Left ventricle myocardium inferior (tissue), 1 donor: ENCODE measurements at regions not wholly inside any gene's neighbourhood (a gene's known extent, or its start where the extent isn't known, plus 50 kb on each side); places are given as distances from the start of the nearest gene placed in this dataset.

Source experiments
- DNase-seq: peaks from one replicate; pipeline ENCODE4 v3.0.0-alpha.2; 2020
- H3K27ac ChIP-seq: fragments of 200-600 bp; replicated peaks from 2 replicates; pipeline ENCODE4 v1.8.0; 2021
- H3K27me3 ChIP-seq: fragments of 200-600 bp; 2 replicates; pipeline ENCODE4 v1.8.0; 2021; ENCODE audit warnings: low read depth
- H3K36me3 ChIP-seq: fragments of 200-600 bp; 2 replicates; pipeline ENCODE4 v1.8.0; 2021
- H3K4me1 ChIP-seq: fragments of 200-600 bp; 2 replicates; pipeline ENCODE4 v1.8.0; 2021
- H3K4me3 ChIP-seq: fragments of 200-600 bp; 2 replicates; pipeline ENCODE4 v1.8.0; 2021; ENCODE audit warnings: mild to moderate bottlenecking, moderate library complexity
- H3K9me3 ChIP-seq: fragments of 200-600 bp; replicated peaks from 2 replicates; pipeline ENCODE4 v1.8.0; 2021
- intact Hi-C: fragments of 100-400 bp; cut with micrococcal nuclease; formaldehyde crosslinking; loops from one replicate; pipeline ENCODE4 v1.11.0; 2022
- TF ChIP-seq, protein P1 (sequence below): fragments of 200-600 bp; IDR thresholded peaks from 2 replicates; pipeline ENCODE4 v1.8.0; 2021; ENCODE audit warnings: antibody characterized with exemption, mild to moderate bottlenecking, borderline replicate concordance
- donor health status: DM: no; HTN: yes; CAD: no; lungs with severe emphysema.

DNA sequence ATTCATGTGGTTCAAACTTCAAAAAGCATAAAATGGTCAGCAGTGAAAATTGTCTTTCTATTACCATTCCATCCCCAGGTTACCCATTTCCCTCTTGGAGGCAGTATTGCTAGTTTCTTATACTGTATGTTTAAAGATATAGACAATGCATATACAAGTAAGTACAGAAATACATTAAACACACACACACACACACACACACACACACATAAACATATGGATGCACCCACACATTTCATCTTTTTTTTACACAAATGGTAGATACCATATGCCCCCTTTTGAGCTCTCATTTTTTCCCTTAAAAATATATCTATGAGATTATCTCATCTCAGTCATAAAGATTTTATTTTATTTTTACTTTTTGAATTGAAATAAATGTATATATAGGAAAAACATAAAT, 79.7 kb downstream of the NEUROD6 start:
- Histone ChIP-seq H3K36me3 (no peaks in the 10 kb centered on the region), H3K4me3 (no peak overlapping the region), H3K9me3 (no peaks in the 10 kb centered on the region), H3K27ac (no peak overlapping the region), H3K4me1 (no peaks in the 10 kb centered on the region), H3K27me3 (peaks cover 23% of the 10 kb centered on the region)
- no peak for DNase-seq
- TF ChIP-seq, protein P1, sequence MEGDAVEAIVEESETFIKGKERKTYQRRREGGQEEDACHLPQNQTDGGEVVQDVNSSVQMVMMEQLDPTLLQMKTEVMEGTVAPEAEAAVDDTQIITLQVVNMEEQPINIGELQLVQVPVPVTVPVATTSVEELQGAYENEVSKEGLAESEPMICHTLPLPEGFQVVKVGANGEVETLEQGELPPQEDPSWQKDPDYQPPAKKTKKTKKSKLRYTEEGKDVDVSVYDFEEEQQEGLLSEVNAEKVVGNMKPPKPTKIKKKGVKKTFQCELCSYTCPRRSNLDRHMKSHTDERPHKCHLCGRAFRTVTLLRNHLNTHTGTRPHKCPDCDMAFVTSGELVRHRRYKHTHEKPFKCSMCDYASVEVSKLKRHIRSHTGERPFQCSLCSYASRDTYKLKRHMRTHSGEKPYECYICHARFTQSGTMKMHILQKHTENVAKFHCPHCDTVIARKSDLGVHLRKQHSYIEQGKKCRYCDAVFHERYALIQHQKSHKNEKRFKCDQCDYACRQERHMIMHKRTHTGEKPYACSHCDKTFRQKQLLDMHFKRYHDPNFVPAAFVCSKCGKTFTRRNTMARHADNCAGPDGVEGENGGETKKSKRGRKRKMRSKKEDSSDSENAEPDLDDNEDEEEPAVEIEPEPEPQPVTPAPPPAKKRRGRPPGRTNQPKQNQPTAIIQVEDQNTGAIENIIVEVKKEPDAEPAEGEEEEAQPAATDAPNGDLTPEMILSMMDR = no peak
- intact Hi-C loops = no loop called here

DNA sequence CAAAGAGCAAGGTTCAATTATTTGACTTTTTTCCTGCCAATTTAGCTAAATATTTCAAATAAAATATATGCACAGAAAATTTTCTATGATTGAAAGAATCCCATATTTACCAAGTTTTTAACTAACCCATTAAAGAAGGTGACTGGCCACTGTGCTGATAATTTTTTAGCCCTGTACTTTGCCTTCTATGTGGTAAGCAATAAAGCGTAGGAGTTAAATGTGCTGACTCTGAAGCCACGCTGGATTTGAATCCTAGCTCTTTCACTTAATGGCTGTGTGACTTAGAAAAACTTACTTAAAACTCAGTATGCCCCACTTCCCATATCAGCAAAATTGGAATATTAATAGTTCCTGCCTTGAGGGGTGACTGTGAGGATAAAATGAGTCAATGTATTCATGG, 82.1 kb downstream of the NEUROD6 start:
- Histone ChIP-seq H3K27ac (no peak overlapping the region), H3K4me1 (no peaks in the 10 kb centered on the region), H3K9me3 (no peaks in the 10 kb centered on the region), H3K4me3 (no peak overlapping the region), H3K27me3 (peaks cover 29% of the 10 kb centered on the region), H3K36me3 (no peaks in the 10 kb centered on the region)
- intact Hi-C loops = no loop called here
- TF ChIP-seq, protein P1 = no peak
- DNase-seq = no peak

DNA sequence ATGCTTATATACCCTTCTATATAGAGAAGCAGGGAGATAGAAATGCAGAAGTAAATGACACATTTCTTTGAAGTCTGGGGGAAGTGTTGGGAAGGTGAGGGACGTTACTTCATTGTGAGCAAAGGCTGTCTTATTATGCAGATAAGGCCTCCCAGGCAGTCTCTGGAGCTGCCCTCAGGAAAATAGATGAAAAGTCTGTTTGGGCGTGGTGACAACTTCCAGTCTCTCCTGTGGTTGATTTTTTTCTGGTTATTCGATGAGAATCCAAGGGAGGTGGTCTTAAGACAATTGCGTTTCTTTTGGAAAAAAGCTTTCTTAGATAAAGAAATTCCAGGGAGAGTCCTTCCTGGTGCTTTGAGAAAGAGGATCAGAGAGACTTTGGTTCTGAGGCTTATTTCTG, 84.0 kb downstream of the NEUROD6 start:
- TF ChIP-seq, protein P1 = no peak
- Histone ChIP-seq H3K4me3 (no peak overlapping the region), H3K27me3 (peaks cover 22% of the 10 kb centered on the region), H3K9me3 (no peaks in the 10 kb centered on the region), H3K4me1 (no peaks in the 10 kb centered on the region), H3K27ac (no peak overlapping the region), H3K36me3 (no peaks in the 10 kb centered on the region)
- intact Hi-C loops = no loop called here
- DNase-seq = no peak

DNA sequence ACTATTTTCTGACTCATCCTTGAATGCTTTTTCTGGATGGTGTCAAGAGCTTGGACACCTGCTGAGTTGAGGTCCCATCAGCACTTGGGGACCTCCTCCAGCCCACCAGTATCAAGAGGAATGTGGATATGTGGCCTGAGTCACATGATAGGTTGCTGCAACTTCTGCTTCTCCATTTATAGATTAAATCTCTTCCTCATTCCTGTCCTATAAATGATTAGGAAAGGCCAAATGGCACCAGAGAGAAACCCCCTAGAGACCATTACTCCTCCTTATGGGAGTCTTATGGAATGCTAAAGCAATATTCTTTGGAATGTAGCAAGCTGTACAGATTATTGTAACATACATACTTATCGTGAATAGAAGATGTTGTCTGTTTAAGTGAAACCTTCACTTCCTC, 85.6 kb downstream of the NEUROD6 start:
- H3K9me3 ChIP-seq = no peaks in the 10 kb centered on the region
- H3K27ac ChIP-seq = no peak overlapping the region
- no peak for DNase-seq
- no peak overlapping the region for H3K4me3 ChIP-seq
- H3K36me3 ChIP-seq = no peaks in the 10 kb centered on the region
- peaks cover 32% of the 10 kb centered on the region for H3K27me3 ChIP-seq
- H3K4me1 ChIP-seq = no peaks in the 10 kb centered on the region
- TF ChIP-seq, protein P1 = no peak
- intact Hi-C loops = no loop called here

DNA sequence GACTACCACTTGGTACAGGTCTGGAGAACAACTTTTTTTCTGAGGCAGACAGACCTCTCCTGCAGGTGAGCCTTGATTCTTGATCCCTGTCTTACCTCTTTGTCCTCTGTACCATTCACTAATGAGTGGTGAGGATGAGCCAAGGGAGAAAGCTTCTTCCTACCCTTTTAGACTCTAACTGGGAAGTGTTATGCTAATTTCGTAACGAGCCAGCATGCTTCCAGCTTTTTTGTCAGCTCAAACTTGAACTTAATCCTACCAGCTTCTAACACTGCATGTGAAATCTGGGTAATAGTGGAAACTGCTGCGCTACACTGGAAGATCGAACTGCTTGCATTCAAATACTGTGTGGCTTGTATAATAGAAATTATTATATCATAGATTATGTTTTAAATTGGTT, 87.0 kb downstream of the NEUROD6 start:
- Histone ChIP-seq H3K4me3 (no peak overlapping the region), H3K9me3 (no peaks in the 10 kb centered on the region), H3K27me3 (peaks cover 46% of the 10 kb centered on the region), H3K27ac (no peak overlapping the region), H3K4me1 (no peaks in the 10 kb centered on the region), H3K36me3 (no peaks in the 10 kb centered on the region)
- no peak for DNase-seq
- intact Hi-C loops = no loop called here
- TF ChIP-seq, protein P1 = no peak

DNA sequence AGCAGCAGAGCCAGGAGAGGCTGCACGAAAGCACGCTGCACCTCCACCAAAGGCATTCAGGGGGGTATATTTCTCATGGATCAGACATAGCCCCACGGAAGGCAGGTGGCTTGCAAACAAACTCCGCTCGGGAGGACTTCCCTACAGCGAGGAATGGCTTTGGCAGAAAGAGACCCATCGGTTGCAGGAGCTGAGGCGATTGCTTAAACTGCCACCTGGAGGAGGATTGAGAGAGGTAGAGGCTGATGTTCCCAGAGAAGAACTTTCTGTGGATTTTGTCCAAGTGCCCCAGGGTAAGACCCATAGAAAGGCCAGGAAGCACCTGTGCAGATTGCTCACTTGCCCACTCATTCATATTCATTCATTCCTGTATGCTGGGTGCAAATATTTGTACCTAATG, 89.1 kb downstream of the NEUROD6 start:
- no peak for DNase-seq
- intact Hi-C loops = no loop called here
- TF ChIP-seq, protein P1 = no peak

More for the DNA sequence above, 89.1 kb downstream of the NEUROD6 start:
- Histone ChIP-seq H3K4me1 (no peaks in the 10 kb centered on the region), H3K27me3 (peaks cover 60% of the 10 kb centered on the region), H3K4me3 (no peak overlapping the region), H3K9me3 (no peaks in the 10 kb centered on the region), H3K36me3 (no peaks in the 10 kb centered on the region), H3K27ac (no peak overlapping the region)
